ENCODE measurements at regions not wholly inside any gene's neighbourhood (a gene's known extent, or its start where the extent isn't known, plus 50 kb on each side); places are given as distances from the start of the nearest gene placed in this dataset.

- no peak for DNase-seq (ENCODE audit: low read depth in 3 of 3)
These were observed 357.2 kb downstream of the TMEM38B start for GRCh38 chr9:106051545-106051944.

- no peak for DNase-seq (ENCODE audit: low read depth in 3 of 3)
These were observed 357.8 kb downstream of the TMEM38B start for GRCh38 chr9:106052166-106052565.

GRCh38 chr9:106052735-106053134 is 358.4 kb downstream of the TMEM38B start:
- DNase-seq (ENCODE audit: low read depth in 3 of 3) = no peak

- no peak for DNase-seq (ENCODE audit: low read depth in 3 of 3)
These were observed 362.0 kb downstream of the TMEM38B start for GRCh38 chr9:106056328-106056727.

- no peak for DNase-seq (ENCODE audit: low read depth in 3 of 3)
These were observed 364.1 kb downstream of the TMEM38B start for GRCh38 chr9:106058460-106058859.

- no peak for DNase-seq (ENCODE audit: low read depth in 3 of 3)
These were observed 365.5 kb downstream of the TMEM38B start for GRCh38 chr9:106059886-106060285.

GRCh38 chr9:106060885-106061284 is 366.5 kb downstream of the TMEM38B start:
- DNase-seq (ENCODE audit: low read depth in 3 of 3) = no peak

- no peak for DNase-seq (ENCODE audit: low read depth in 3 of 3)
These were observed 367.9 kb downstream of the TMEM38B start for GRCh38 chr9:106062250-106062649.

GRCh38 chr9:106065136-106065535 is 370.8 kb downstream of the TMEM38B start:
- no peak for DNase-seq (ENCODE audit: low read depth in 3 of 3)

GRCh38 chr9:106065579-106066214 is 371.4 kb downstream of the TMEM38B start:
- DNase-seq (ENCODE audit: low read depth in 3 of 3) = no peak

- no peak for DNase-seq (ENCODE audit: low read depth in 3 of 3)
These were observed 372.7 kb downstream of the TMEM38B start for GRCh38 chr9:106066940-106067524.

GRCh38 chr9:106069241-106069640 is 374.9 kb downstream of the TMEM38B start:
- no peak for DNase-seq (ENCODE audit: low read depth in 3 of 3)

GRCh38 chr9:106072421-106072820 is 378.1 kb downstream of the TMEM38B start:
- DNase-seq (ENCODE audit: low read depth in 3 of 3) = no peak

- no peak for DNase-seq (ENCODE audit: low read depth in 3 of 3)
These were observed 379.7 kb downstream of the TMEM38B start for GRCh38 chr9:106074006-106074405.

- DNase-seq (ENCODE audit: low read depth in 3 of 3) = no peak
These were observed 381.1 kb downstream of the TMEM38B start for GRCh38 chr9:106075236-106075959.

- DNase-seq (ENCODE audit: low read depth in 3 of 3) = no peak
These were observed 381.6 kb downstream of the TMEM38B start for GRCh38 chr9:106075960-106076327.

GRCh38 chr9:106076711-106077110 is 382.4 kb downstream of the TMEM38B start:
- DNase-seq (ENCODE audit: low read depth in 3 of 3) = no peak

- DNase-seq (ENCODE audit: low read depth in 3 of 3) = no peak
These were observed 383.4 kb downstream of the TMEM38B start for GRCh38 chr9:106077731-106078130.

- no peak for DNase-seq (ENCODE audit: low read depth in 3 of 3)
These were observed 388.3 kb downstream of the TMEM38B start for GRCh38 chr9:106082621-106083020.

- no peak for DNase-seq (ENCODE audit: low read depth in 3 of 3)
These were observed 390.4 kb downstream of the TMEM38B start for GRCh38 chr9:106084702-106085101.

GRCh38 chr9:106085479-106085878 is 391.1 kb downstream of the TMEM38B start:
- DNase-seq (ENCODE audit: low read depth in 3 of 3) = no peak

GRCh38 chr9:106092083-106092482 is 397.7 kb downstream of the TMEM38B start:
- no peak for DNase-seq (ENCODE audit: low read depth in 3 of 3)

GRCh38 chr9:106102821-106103220 is 408.5 kb downstream of the TMEM38B start:
- no peak for DNase-seq (ENCODE audit: low read depth in 3 of 3)

Data from stimulated activated CD4-positive, alpha-beta T cell treated with anti-CD3 and anti-CD28 coated beads, TNF-alpha, amount 100 ng/mL, for 4 hours (primary cell).